NCI-H524 treated with DMSO at 0.1 percent for 48 hours (cell line): ENCODE measurements at regions not wholly inside any gene's neighbourhood (a gene's known extent, or its start where the extent isn't known, plus 50 kb on each side); places are given as distances from the start of the nearest gene placed in this dataset.
"Not testable (repeated sequence)": the region's sequence is repeated elsewhere in the genome, so short reads cannot be mapped to it uniquely, and the experiment has no call there.

Experiments used
- DNase-seq: peaks from one replicate; lab custom pipeline; 2025; lab: John Stamatoyannopoulos, UW

- not testable (repeated sequence) for DNase-seq
These were observed 85.9 kb upstream of the BTG1 start for GRCh38 chr12:92231532-92231931.

GRCh38 chr12:92229381-92229780 is 83.7 kb upstream of the BTG1 start:
- no peak for DNase-seq

- DNase-seq: no peak
These were observed 81.3 kb upstream of the BTG1 start for GRCh38 chr12:92226961-92227360.

GRCh38 chr12:92226071-92226661 is 80.5 kb upstream of the BTG1 start:
- no peak for DNase-seq

- no peak for DNase-seq
These were observed 79.2 kb upstream of the BTG1 start for GRCh38 chr12:92224685-92225331.

GRCh38 chr12:92223481-92223880 is 77.8 kb upstream of the BTG1 start:
- no peak for DNase-seq

- no peak for DNase-seq
These were observed 76.1 kb upstream of the BTG1 start for GRCh38 chr12:92221656-92222315.

GRCh38 chr12:92218394-92219077 is 72.9 kb upstream of the BTG1 start:
- no peak for DNase-seq

GRCh38 chr12:92216092-92216491 is 70.4 kb upstream of the BTG1 start:
- no peak for DNase-seq

- no peak for DNase-seq
These were observed 69.7 kb upstream of the BTG1 start for GRCh38 chr12:92215358-92215757.

- no peak for DNase-seq
These were observed 67.5 kb upstream of the BTG1 start for GRCh38 chr12:92213166-92213565.

- no peak for DNase-seq
These were observed 64.4 kb upstream of the BTG1 start for GRCh38 chr12:92210071-92210470.

- DNase-seq: peak; percentile 79
These were observed 63.0 kb upstream of the BTG1 start for GRCh38 chr12:92208613-92209121.

- DNase-seq: no peak
These were observed 61.0 kb upstream of the BTG1 start for GRCh38 chr12:92206596-92206995.

GRCh38 chr12:92206011-92206410 is 60.4 kb upstream of the BTG1 start:
- DNase-seq: no peak

GRCh38 chr12:92199819-92200576 is 54.4 kb upstream of the BTG1 start:
- DNase-seq: no peak

- DNase-seq: no peak
These were observed 52.2 kb upstream of the BTG1 start for GRCh38 chr12:92197815-92198214.

- DNase-seq: no peak
These were observed 50.7 kb upstream of the BTG1 start for GRCh38 chr12:92196368-92196767.
